Keratinocyte (primary cell): ENCODE measurements at regions not wholly inside any gene's neighbourhood (a gene's known extent, or its start where the extent isn't known, plus 50 kb on each side); places are given as distances from the start of the nearest gene placed in this dataset.

Source experiments
- DNase-seq: peaks from one replicate; pipeline ENCODE4 v3.0.0-alpha.2; 2011; ENCODE audit warnings: low read depth, missing footprints, low spot score
- FAIRE-seq: peaks from 2 replicates; lab custom pipeline; 2011; peaks lifted over from hg19 to GRCh38; lab: Jason Lieb, UNC
- H2AFZ ChIP-seq: 2 replicates; pipeline ENCODE4 v1.6.0; 2012; ENCODE audit warnings: low read length, control low read depth, inconsistent platforms; ENCODE audit not compliant: control insufficient read depth
- H3K27ac ChIP-seq: 2 replicates; pipeline ENCODE4 v1.5.1; 2011; ENCODE audit warnings: low read length; ENCODE audit not compliant: control insufficient read depth, insufficient read depth
- H3K27me3 ChIP-seq: 3 replicates; pipeline ENCODE4 v1.6.0; 2011; ENCODE audit warnings: low read length; ENCODE audit not compliant: control insufficient read depth, insufficient read depth; ENCODE audit errors: extremely low read depth
- H3K36me3 ChIP-seq, 2 experiments: 2 replicates in 1 of 2; 3 replicates in 1 of 2; pipeline ENCODE4 v1.5.1; 2011; ENCODE audit warnings: low read length in 2 of 2, mild to moderate bottlenecking in 1 of 2; ENCODE audit not compliant: control insufficient read depth in 2 of 2, insufficient read depth in 2 of 2; ENCODE audit errors: extremely low read depth in 1 of 2
- H3K4me1 ChIP-seq: 3 replicates; pipeline ENCODE4 v1.5.1; 2011; ENCODE audit warnings: low read length; ENCODE audit not compliant: control insufficient read depth, insufficient read depth; ENCODE audit errors: extremely low read depth
- H3K4me2 ChIP-seq: 3 replicates; pipeline ENCODE4 v1.6.0; 2011; ENCODE audit warnings: low read depth, low read length; ENCODE audit not compliant: control insufficient read depth, insufficient read depth; ENCODE audit errors: extremely low read depth
- H3K4me3 ChIP-seq, 3 experiments: fragments of 200-600 bp in 1 of 3; sonication (generic) in 1 of 3; 2 replicates in 2 of 3; 3 replicates in 1 of 3; pipeline ENCODE4 v1.5.1; 2011 to 2016; ENCODE audit warnings: low read length in 3 of 3, mild to moderate bottlenecking in 3 of 3, control low read depth in 2 of 3, inconsistent platforms in 1 of 3, low read depth in 1 of 3, mixed read lengths in 1 of 3, mixed run types in 1 of 3, moderate library complexity in 1 of 3; ENCODE audit not compliant: control insufficient read depth in 2 of 3, insufficient read depth in 2 of 3; ENCODE audit errors: extremely low read depth in 1 of 3
- H3K79me2 ChIP-seq: 2 replicates; pipeline ENCODE4 v1.6.0; 2012; ENCODE audit warnings: low read length; ENCODE audit not compliant: control insufficient read depth, insufficient read depth
- H3K9ac ChIP-seq: 3 replicates; pipeline ENCODE4 v1.6.0; 2011; ENCODE audit warnings: low read length; ENCODE audit not compliant: control insufficient read depth, insufficient read depth; ENCODE audit errors: extremely low read depth
- H3K9me1 ChIP-seq: 3 replicates; pipeline ENCODE4 v1.6.0; 2011; ENCODE audit warnings: low read length; ENCODE audit not compliant: control insufficient read depth, insufficient read depth; ENCODE audit errors: extremely low read depth
- H3K9me3 ChIP-seq: 2 replicates; pipeline ENCODE4 v1.5.1; 2012; ENCODE audit warnings: low read depth, low read length; ENCODE audit not compliant: control insufficient read depth
- H4K20me1 ChIP-seq: 3 replicates; pipeline ENCODE4 v1.6.0; 2011; ENCODE audit warnings: low read length; ENCODE audit not compliant: control insufficient read depth, insufficient read depth; ENCODE audit errors: extremely low read depth
- CTCF ChIP-seq, 3 experiments: IDR thresholded peaks in 1 of 3; conservative IDR thresholded peaks in 1 of 3; optimal IDR thresholded peaks in 1 of 3; 2 replicates in 2 of 3; 3 replicates in 1 of 3; pipeline versions ENCODE3 to v1.5.1; 2011; ENCODE audit warnings: low read length in 3 of 3, mild to moderate bottlenecking in 3 of 3, moderate library complexity in 2 of 3, control low read depth in 1 of 3, inconsistent platforms in 1 of 3; ENCODE audit not compliant: insufficient read depth in 2 of 3; ENCODE audit errors: extremely low read depth in 1 of 3
- EZH2 ChIP-seq: IDR thresholded peaks from one replicate; pipeline ENCODE4 v1.6.1; 2012; ENCODE audit warnings: inconsistent platforms, mild to moderate bottlenecking, low read length, moderate library complexity
- dilution Hi-C: fragments of 300-500 bp; cut with MboI; formaldehyde crosslinking; loops from one replicate; pipeline ENCODE4 v1.7.0; 2020; ENCODE audit warnings: low sequenced_read_pairs; ENCODE audit not compliant: extremely low pct_ligation_motif_present

GRCh38 chr2:215817046-215817445, 196.3 kb downstream of the MREG start:
- dilution Hi-C loops, result no loop called here
- Histone ChIP-seq H3K4me3 (no peak overlapping the region), H3K36me3 (no peaks in the 10 kb centered on the region), H3K9me3 (no peaks in the 10 kb centered on the region), H3K4me1 (peaks cover 9% of the 10 kb centered on the region), H3K4me2 (no peak overlapping the region), H3K27me3 (no peaks in the 10 kb centered on the region), H3K79me2 (no peaks in the 10 kb centered on the region), H3K9me1 (no peaks in the 10 kb centered on the region), H4K20me1 (no peaks in the 10 kb centered on the region), H3K9ac (no peak overlapping the region), H3K27ac (no peak overlapping the region), H2AFZ (no peak overlapping the region)
- TF ChIP-seq EZH2 (no peak), CTCF (optimal IDR thresholded peaks at IDR 0.05 in 1 of 3, IDR thresholded peaks at IDR 0.05 in 1 of 3, conservative IDR thresholded peaks at IDR 0.05 in 1 of 3; ENCODE audit: extremely low read depth in 1 of 3, insufficient read depth in 2 of 3, low read length in 3 of 3) (no peak)
- FAIRE-seq, result no peak
- DNase-seq, result no peak

GRCh38 chr2:215816424-215816823, 196.9 kb downstream of the MREG start:
- no peak overlapping the region for H3K4me2 ChIP-seq
- H3K9me1 ChIP-seq, result no peaks in the 10 kb centered on the region
- no peaks in the 10 kb centered on the region for H3K36me3 ChIP-seq
- H2AFZ ChIP-seq, result no peak overlapping the region
- no peaks in the 10 kb centered on the region for H3K79me2 ChIP-seq
- no peak overlapping the region for H3K4me3 ChIP-seq
- TF ChIP-seq CTCF (optimal IDR thresholded peaks at IDR 0.05 in 1 of 3, IDR thresholded peaks at IDR 0.05 in 1 of 3, conservative IDR thresholded peaks at IDR 0.05 in 1 of 3; ENCODE audit: extremely low read depth in 1 of 3, insufficient read depth in 2 of 3, low read length in 3 of 3) (no peak), EZH2 (no peak)
- no peak overlapping the region for H3K9ac ChIP-seq
- H3K27me3 ChIP-seq, result no peaks in the 10 kb centered on the region
- FAIRE-seq, result no peak
- DNase-seq, result no peak
- dilution Hi-C loops, result no loop called here
- H3K27ac ChIP-seq, result no peak overlapping the region
- H3K4me1 ChIP-seq, result peaks cover 9% of the 10 kb centered on the region
- H4K20me1 ChIP-seq, result no peaks in the 10 kb centered on the region
- no peaks in the 10 kb centered on the region for H3K9me3 ChIP-seq
